Natural killer cell (primary cell): ENCODE measurements at regions not wholly inside any gene's neighbourhood (a gene's known extent, or its start where the extent isn't known, plus 50 kb on each side); places are given as distances from the start of the nearest gene placed in this dataset.
A peak's percentile ranks its signal among the peaks of the same experiment; 100 is the strongest.

Experiments
- ATAC-seq, 3 donors: fragments of 150-1000 bp in 2 of 3; fragments of 200-7000 bp in 1 of 3; cut with Tn5 transposase; 1 replicate in 1 of 3; 2 replicates in 2 of 3; pipeline ENCODE4 v1.10.0; 2021; ENCODE audit warnings: mild to moderate bottlenecking in 2 of 3, moderate library complexity in 2 of 3
- DNase-seq, 2 donors: peaks; one replicate each; pipeline versions ENCODE4 v3.0.0 to v3.0.0-alpha.2; 2013 to 2021; ENCODE audit warnings: mixed read lengths in 1 of 2
- H3K27ac ChIP-seq: one replicate; pipeline ENCODE4 v1.5.1; 2013; ENCODE audit warnings: mild to moderate bottlenecking, low read length
- H3K27me3 ChIP-seq: one replicate; pipeline ENCODE4 v1.6.1; 2013; ENCODE audit warnings: low read length; ENCODE audit not compliant: control insufficient read depth, insufficient read depth
- H3K36me3 ChIP-seq: one replicate; pipeline ENCODE4 v1.6.1; 2013; ENCODE audit warnings: low read length; ENCODE audit not compliant: control insufficient read depth, insufficient read depth
- H3K4me1 ChIP-seq: one replicate; pipeline ENCODE4 v1.6.1; 2013; ENCODE audit warnings: low read length; ENCODE audit not compliant: control insufficient read depth, insufficient read depth
- H3K4me3 ChIP-seq: one replicate; pipeline ENCODE4 v1.5.1; 2013; ENCODE audit warnings: low read length
- H3K9me3 ChIP-seq: one replicate; pipeline ENCODE4 v1.6.1; 2013; ENCODE audit warnings: low read length; ENCODE audit not compliant: control insufficient read depth, insufficient read depth
- H3K27ac Mint-ChIP-seq, 2 donors: one replicate each; pipeline ENCODE4 v1.8.0; 2022; ENCODE audit warnings: mild to moderate bottlenecking in 2 of 2, mixed read lengths in 2 of 2, moderate library complexity in 1 of 2
- H3K27me3 Mint-ChIP-seq, 2 donors: one replicate each; pipeline ENCODE4 v1.8.0; 2022; ENCODE audit warnings: low read depth in 2 of 2, mixed read lengths in 2 of 2
- H3K36me3 Mint-ChIP-seq: one replicate; pipeline ENCODE4 v1.8.0; 2022; ENCODE audit warnings: mixed read lengths
- H3K4me1 Mint-ChIP-seq, 2 donors: one replicate each; pipeline ENCODE4 v1.8.0; 2022; ENCODE audit warnings: mixed read lengths in 2 of 2
- H3K4me3 Mint-ChIP-seq: one replicate; pipeline ENCODE4 v1.8.0; 2022; ENCODE audit warnings: mild to moderate bottlenecking, moderate library complexity, mixed read lengths
- H3K9me3 Mint-ChIP-seq, 2 donors: one replicate each; pipeline ENCODE4 v1.8.0; 2022; ENCODE audit warnings: mixed read lengths in 2 of 2
- CTCF ChIP-seq: fragments of 200-600 bp; IDR thresholded peaks from one replicate; pipeline ENCODE4 v1.8.0; 2022; ENCODE audit warnings: antibody characterized with exemption
- WGBS: methylation state at CpG from one replicate; pipeline ENCODE4 v1.1.7; 2013; ENCODE audit warnings: missing lambda C conversion rate; ENCODE audit not compliant: insufficient coverage; 5-methylcytosine and 5-hydroxymethylcytosine counted together
- intact Hi-C: fragments of 100-400 bp; cut with micrococcal nuclease; formaldehyde crosslinking; loops from one replicate; pipeline ENCODE4 v1.14.2; 2022

DNA sequence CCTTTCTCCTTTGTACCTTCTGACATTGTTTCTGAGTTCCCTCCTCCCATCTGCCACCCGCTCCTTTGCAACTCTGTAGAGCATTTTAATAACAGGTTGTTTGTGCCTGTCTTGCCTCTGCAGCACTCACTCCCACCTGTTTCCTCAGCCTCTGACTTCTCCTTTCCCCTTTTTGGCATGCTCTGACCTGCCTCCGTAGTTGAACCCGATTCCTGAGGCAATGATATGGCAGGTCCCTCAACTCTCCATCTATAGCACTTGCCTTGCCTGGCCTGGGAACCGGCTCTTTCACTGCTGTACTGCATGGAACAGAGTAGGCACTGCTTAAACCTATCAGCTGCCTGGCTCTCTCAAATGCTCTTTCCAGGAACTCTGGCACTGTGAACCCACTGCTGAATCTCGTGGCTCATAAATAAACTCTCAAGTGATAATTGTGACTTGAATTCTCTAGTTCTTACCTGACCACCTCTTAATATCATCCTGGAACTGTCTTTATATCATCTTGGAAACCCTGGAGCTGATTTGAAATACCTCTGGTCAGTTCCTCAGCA, 50.3 kb downstream of the UTRN start:
- no peak for DNase-seq
- no peak overlapping the region for H3K4me3 ChIP-seq
- Mint-ChIP-seq H3K36me3 (no peaks in the 10 kb centered on the region), H3K27me3 (no peaks in the 10 kb centered on the region), H3K4me1 (peaks cover 77 to 80% of the 10 kb centered on the region in 2 donors), H3K27ac (peak overlapping the region; percentile 97 to 99), H3K4me3 (peak overlapping the region; percentile 87), H3K9me3 (no peaks in the 10 kb centered on the region)
- intact Hi-C loops: loop anchor here (2.0 kb wide), 3 partner anchors 15 to 49 kb away; no protein-coding TSS in a partner anchor
- H3K36me3 ChIP-seq: no peaks in the 10 kb centered on the region
- no peak for ATAC-seq
- H3K4me1 ChIP-seq: peaks cover 41% of the 10 kb centered on the region
- no peaks in the 10 kb centered on the region for H3K27me3 ChIP-seq
- 24% methylated on average over 5 of the region's 5 CpGs for WGBS
- no peak for TF ChIP-seq CTCF
- no peaks in the 10 kb centered on the region for H3K9me3 ChIP-seq
- H3K27ac ChIP-seq: peak overlapping the region; percentile 73

DNA sequence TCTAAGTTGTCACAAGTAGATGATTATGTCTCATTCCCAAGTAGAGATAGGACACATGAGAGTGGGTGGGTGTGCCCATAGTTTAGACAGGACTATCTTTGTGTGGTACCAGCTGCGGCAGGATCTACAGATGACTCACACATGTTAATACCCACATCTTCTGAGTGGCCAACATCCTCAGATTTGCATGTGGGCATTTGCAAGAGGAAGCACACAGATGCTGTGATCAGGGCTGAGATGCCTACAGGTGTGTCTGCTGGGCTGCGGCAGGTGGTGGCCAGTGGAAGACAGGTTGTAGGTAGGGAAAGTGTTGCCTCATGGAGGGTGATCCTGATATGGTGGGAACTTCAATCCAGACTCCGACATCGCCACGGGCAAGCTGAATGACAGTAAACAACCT, 50.8 kb downstream of the UTRN start:
- Histone ChIP-seq H3K36me3 (no peaks in the 10 kb centered on the region), H3K4me3 (no peak overlapping the region), H3K4me1 (peaks cover 41% of the 10 kb centered on the region), H3K27ac (peak overlapping the region; percentile 73), H3K9me3 (no peaks in the 10 kb centered on the region), H3K27me3 (no peaks in the 10 kb centered on the region)
- DNase-seq: peak; percentile 38 to 63
- Mint-ChIP-seq H3K27me3 (no peaks in the 10 kb centered on the region), H3K9me3 (no peaks in the 10 kb centered on the region), H3K36me3 (no peaks in the 10 kb centered on the region), H3K4me1 (peaks cover 77 to 82% of the 10 kb centered on the region in 2 donors), H3K4me3 (peak overlapping the region; percentile 87), H3K27ac (peak overlapping the region; percentile 97 to 99)
- intact Hi-C loops: loop anchor here (2.0 kb wide), 3 partner anchors 15 to 49 kb away; no protein-coding TSS in a partner anchor
- no peak for TF ChIP-seq CTCF
- WGBS: 55% methylated on average over 5 of the region's 5 CpGs
- peak; percentile 58 to 64 (median 60) for ATAC-seq

DNA sequence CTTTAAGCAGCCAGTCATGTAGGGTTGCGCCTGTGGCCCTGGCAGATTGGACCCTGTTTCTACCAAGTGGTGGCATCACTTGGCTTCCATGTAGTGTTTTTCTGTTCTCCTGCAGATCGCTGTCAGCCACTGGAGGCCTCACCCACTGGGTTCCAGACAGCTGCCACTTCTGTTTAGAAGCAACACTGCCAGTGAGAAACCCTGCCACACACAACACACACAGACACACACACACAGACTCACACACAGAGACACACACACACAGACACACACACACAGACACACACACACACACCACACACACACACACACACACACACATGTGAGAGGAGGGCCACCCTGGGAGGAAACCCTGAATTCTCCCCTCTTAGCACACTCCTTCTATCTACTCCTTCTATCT, 51.8 kb downstream of the UTRN start:
- H3K27ac ChIP-seq: peak overlapping the region; percentile 73

More for the DNA sequence above, 51.8 kb downstream of the UTRN start:
- H3K27ac Mint-ChIP-seq: peak overlapping the region; percentile 97 to 99
- ATAC-seq (no peak), DNase-seq (peak in 1 of 2 donors; percentile 14)
- H3K4me1 Mint-ChIP-seq: peaks cover 79 to 86% of the 10 kb centered on the region in 2 donors
- Histone ChIP-seq H3K27me3 (no peaks in the 10 kb centered on the region), H3K4me3 (no peak overlapping the region), H3K36me3 (no peaks in the 10 kb centered on the region), H3K9me3 (no peaks in the 10 kb centered on the region), H3K4me1 (peaks cover 43% of the 10 kb centered on the region)
- H3K27me3 Mint-ChIP-seq: no peaks in the 10 kb centered on the region
- WGBS: 70% methylated on average over 2 of the region's 2 CpGs
- H3K9me3 Mint-ChIP-seq: no peaks in the 10 kb centered on the region
- intact Hi-C loops: no loop called here
- no peaks in the 10 kb centered on the region for H3K36me3 Mint-ChIP-seq
- H3K4me3 Mint-ChIP-seq: peak overlapping the region; percentile 58
- no peak for TF ChIP-seq CTCF
